ENCODE measurements at regions not wholly inside any gene's neighbourhood (a gene's known extent, or its start where the extent isn't known, plus 50 kb on each side); places are given as distances from the start of the nearest gene placed in this dataset.

DNA sequence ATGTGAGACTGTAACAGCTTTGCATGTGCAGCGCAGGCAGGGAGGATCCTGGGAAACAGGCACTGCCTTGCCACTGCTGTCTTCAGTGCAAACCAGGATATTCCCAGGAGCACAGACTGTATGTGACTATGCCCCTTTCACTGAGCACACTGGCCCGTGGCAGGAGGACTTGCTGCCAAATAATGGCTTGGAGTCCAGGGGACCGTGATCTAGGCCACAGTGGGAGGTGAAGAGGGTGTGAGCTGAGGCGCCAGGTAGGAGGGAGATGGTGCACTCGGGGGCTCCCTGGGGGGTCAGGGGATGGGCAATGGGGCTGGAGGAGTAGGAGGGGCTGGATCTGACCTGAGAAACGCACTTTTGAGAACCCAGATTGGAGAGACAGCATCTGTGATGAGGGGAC is 193.4 kb upstream of the ZNF32 start:
- TF ChIP-seq POLR2A (IDR thresholded peaks at IDR 0.05; ENCODE audit: low read depth, low read length) (no peak), POLR2AphosphoS5 (IDR thresholded peaks at IDR 0.05; ENCODE audit: low read depth, low read length) (no peak)

Data from GM12892 (cell line).